ENCODE measurements at regions not wholly inside any gene's neighbourhood (a gene's known extent, or its start where the extent isn't known, plus 50 kb on each side); places are given as distances from the start of the nearest gene placed in this dataset.
A peak's percentile ranks its signal among the peaks of the same experiment; 100 is the strongest.

GRCh38 chr18:28284132-28284531, 107.2 kb upstream of the CDH2 start (continued):
- TF ChIP-seq PATZ1 (CRISPR knock-in tag; IDR thresholded peaks at IDR 0.05; ENCODE audit: borderline replicate concordance) = no peak
- no peak for TF ChIP-seq ZFP30 (CRISPR knock-in tag; IDR thresholded peaks at IDR 0.05)
- no peak for TF ChIP-seq OSR1 (CRISPR knock-in tag; IDR thresholded peaks at IDR 0.05)
- no peak for TF ChIP-seq BACH2 (CRISPR knock-in tag; IDR thresholded peaks at IDR 0.05; ENCODE audit: borderline replicate concordance)

GRCh38 chr18:28281400-28281799, 104.5 kb upstream of the CDH2 start:
- TF ChIP-seq TOX (CRISPR knock-in tag; IDR thresholded peaks at IDR 0.05; ENCODE audit: borderline replicate concordance) = no peak
- no peak for TF ChIP-seq ZC3H10 (CRISPR knock-in tag; IDR thresholded peaks at IDR 0.05)
- no peak for TF ChIP-seq PPARA (CRISPR knock-in tag; IDR thresholded peaks at IDR 0.05; ENCODE audit: borderline replicate concordance)
- no peak for TF ChIP-seq ZFP3 (CRISPR knock-in tag; IDR thresholded peaks at IDR 0.05)
- no peak for TF ChIP-seq ZNF8 (CRISPR knock-in tag; IDR thresholded peaks at IDR 0.05)
- ATAC-seq = 0 out of 3 replicates have a peak, but pooled peaks have one; percentile 24

GRCh38 chr18:28269750-28270149, 92.8 kb upstream of the CDH2 start:
- ATAC-seq = peak; percentile 65
- TF ChIP-seq PATZ1 (CRISPR knock-in tag; IDR thresholded peaks at IDR 0.05; ENCODE audit: borderline replicate concordance) (no peak), ISL1 (CRISPR knock-in tag; IDR thresholded peaks at IDR 0.05) (peak; percentile 58)

- peak; percentile 96 for ATAC-seq
- TF ChIP-seq POU6F1 (CRISPR knock-in tag; IDR thresholded peaks at IDR 0.05; ENCODE audit: borderline replicate concordance, low read depth) (no peak), ESRRG (CRISPR knock-in tag; IDR thresholded peaks at IDR 0.05) (no peak), GLIS3 (CRISPR knock-in tag; IDR thresholded peaks at IDR 0.05) (no peak)
Measured at GRCh38 chr18:28267878-28268625, 91.1 kb upstream of the CDH2 start.

- TF ChIP-seq GLIS3 (CRISPR knock-in tag; IDR thresholded peaks at IDR 0.05) (no peak), OSR1 (CRISPR knock-in tag; IDR thresholded peaks at IDR 0.05) (no peak), TOX (CRISPR knock-in tag; IDR thresholded peaks at IDR 0.05; ENCODE audit: borderline replicate concordance) (no peak), ZNF8 (CRISPR knock-in tag; IDR thresholded peaks at IDR 0.05) (no peak), CREB5 (CRISPR knock-in tag; IDR thresholded peaks at IDR 0.05; ENCODE audit: low read depth) (no peak), ZC3H10 (CRISPR knock-in tag; IDR thresholded peaks at IDR 0.05) (no peak), ZFP30 (CRISPR knock-in tag; IDR thresholded peaks at IDR 0.05) (no peak), TSHZ2 (CRISPR knock-in tag; IDR thresholded peaks at IDR 0.05) (no peak), TCF4 (CRISPR knock-in tag; IDR thresholded peaks at IDR 0.05; ENCODE audit: borderline replicate concordance) (no peak), SNAI2 (CRISPR knock-in tag; IDR thresholded peaks at IDR 0.05) (no peak), BACH2 (CRISPR knock-in tag; IDR thresholded peaks at IDR 0.05; ENCODE audit: borderline replicate concordance) (no peak)
Measured at GRCh38 chr18:28267276-28267675, 90.3 kb upstream of the CDH2 start.

More at GRCh38 chr18:28267276-28267675, 90.3 kb upstream of the CDH2 start:
- peak; percentile 35 for ATAC-seq

Measured in SK-N-SH treated with all-trans-retinoic acid at 6 μM for 48 hours (cell line).